ENCODE measurements at regions not wholly inside any gene's neighbourhood (a gene's known extent, or its start where the extent isn't known, plus 50 kb on each side); places are given as distances from the start of the nearest gene placed in this dataset.

DNA sequence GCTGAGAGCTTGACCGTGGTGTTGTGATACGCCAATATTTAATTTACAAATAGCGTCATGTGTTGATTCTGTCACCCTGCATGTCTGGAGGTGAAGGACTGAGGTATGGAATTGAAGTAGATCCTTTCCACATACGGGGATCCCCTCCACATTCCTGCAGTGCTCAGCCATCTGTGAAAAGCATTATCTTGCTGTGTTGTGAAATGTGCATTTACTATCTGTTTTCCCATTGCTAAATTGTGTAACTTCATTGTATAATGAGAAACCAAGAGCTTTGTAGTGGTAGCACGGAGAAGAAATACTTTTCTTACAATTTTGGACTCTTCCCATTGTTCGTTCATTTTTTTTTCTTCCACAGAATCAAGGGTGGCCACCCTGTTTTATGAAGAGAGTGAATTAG lies 577.3 kb upstream of the ZP4 start:
- TF ChIP-seq CTCF (IDR thresholded peaks at IDR 0.05) (no peak), POLR2A (IDR thresholded peaks at IDR 0.05) (no peak)
